Adrenal gland (tissue), 9 donors: ENCODE measurements at regions not wholly inside any gene's neighbourhood (a gene's known extent, or its start where the extent isn't known, plus 50 kb on each side); places are given as distances from the start of the nearest gene placed in this dataset.
"Not testable (repeated sequence)": the region's sequence is repeated elsewhere in the genome, so short reads cannot be mapped to it uniquely, and the experiment has no call there.

Experiments used
- DNase-seq, 7 donors: peaks; one replicate each; pipeline ENCODE4 v3.0.0-alpha.2; 2019 to 2020
- H3K27ac ChIP-seq, 5 donors: fragments of 200-600 bp; sonication (generic) in 4 of 5; 1 replicate in 3 of 5; 2 replicates in 2 of 5; pipeline versions ENCODE4 v1.5.1 to v1.8.0; 2016 to 2020; ENCODE audit warnings: mild to moderate bottlenecking in 1 of 5
- H3K27me3 ChIP-seq: fragments of 200-600 bp; 2 replicates; pipeline ENCODE4 v1.8.0; 2021
- H3K36me3 ChIP-seq, 2 donors: fragments of 200-600 bp; replicated peaks in 1 of 2; 1 replicate in 1 of 2; 2 replicates in 1 of 2; pipeline versions ENCODE4 v1.5.1 to v1.8.0; 2018 to 2022
- H3K4me1 ChIP-seq, 2 donors: fragments of 200-600 bp; replicated peaks in 1 of 2; 1 replicate in 1 of 2; 2 replicates in 1 of 2; pipeline versions ENCODE4 v1.5.1 to v1.8.0; 2018 to 2021
- H3K4me3 ChIP-seq, 4 donors: fragments of 200-600 bp; sonication (generic) in 3 of 4; one replicate each; pipeline ENCODE4 v1.5.1; 2016 to 2018
- H3K9me3 ChIP-seq, 3 donors: fragments of 200-600 bp; sonication (generic) in 1 of 3; replicated peaks in 1 of 3; 1 replicate in 2 of 3; 2 replicates in 1 of 3; pipeline versions ENCODE4 v1.5.1 to v1.8.0; 2016 to 2021
- POLR2A ChIP-seq, 2 donors: fragments of 450-650 bp; IDR thresholded peaks; one replicate each; pipeline ENCODE4 v1.6.1; 2017; ENCODE audit warnings: antibody characterized with exemption in 2 of 2, mild to moderate bottlenecking in 2 of 2, moderate library complexity in 1 of 2
- WGBS, 4 donors: extraction: QIAGEN DNeasy Blood & Tissue Kit in 2 of 4; methylation state at CpG; one replicate each; pipeline versions ENCODE4 v1.1.5 to v1.1.7; 2013 to 2017; 5-methylcytosine and 5-hydroxymethylcytosine counted together
- intact Hi-C, 2 donors: fragments of 100-400 bp; cut with DNase I; formaldehyde crosslinking; loops; one replicate each; pipeline versions ENCODE4 v1.14.1 to v1.15.0; 2022 to 2023
- TF ChIP-seq, protein P1 (sequence below), 6 experiments: fragments of 450-650 bp in 4 of 6; fragments of 200-600 bp in 2 of 6; sonication (generic) in 1 of 6; IDR thresholded peaks; 1 replicate in 5 of 6; 2 replicates in 1 of 6; pipeline versions ENCODE4 v1.5.1 to v1.8.0; 2016 to 2021; ENCODE audit warnings: antibody characterized with exemption in 6 of 6, mild to moderate bottlenecking in 2 of 6, moderate library complexity in 1 of 6
- donor health status: healthy with polysubstance abuse.
- donor health status: Bipolar disorder and iron deficiency.
- donor health status: DM: yes; HTN: yes; CAD: no.
- donor health status: DM: no; HTN: no; CAD: no.
- donor health status: DM: no; HTN: no; CAD: no.

DNA sequence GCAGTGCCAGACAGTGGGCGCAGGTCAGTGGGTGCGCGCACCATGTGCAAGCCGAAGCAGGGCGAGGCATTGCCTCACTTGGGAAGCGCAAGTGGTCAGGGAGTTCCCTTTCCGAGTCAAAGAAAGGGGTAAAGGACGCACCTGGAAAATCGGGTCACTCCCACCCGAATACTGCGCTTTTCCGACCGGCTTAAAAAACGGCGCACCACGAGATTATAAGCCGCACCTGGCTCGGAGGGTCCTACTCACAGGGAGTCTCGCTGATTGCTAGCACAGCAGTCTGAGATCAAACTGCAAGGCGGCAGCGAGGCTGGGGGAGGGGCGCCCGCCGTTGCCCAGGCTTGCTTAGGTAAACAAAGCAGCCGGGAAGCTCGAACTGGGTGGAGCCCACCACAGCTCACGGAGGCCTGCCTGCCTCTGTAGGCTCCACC, 77.9 kb downstream of the NR4A2 start:
- intact Hi-C loops, H3K27ac ChIP-seq, H3K27me3 ChIP-seq, DNase-seq, H3K4me3 ChIP-seq, H3K4me1 ChIP-seq, H3K9me3 ChIP-seq, H3K36me3 ChIP-seq: not testable (repeated sequence)
- 50 to 84% (median 71%) methylated on average over 21 to 27 of the region's 27 CpGs for WGBS, 4 donors

DNA sequence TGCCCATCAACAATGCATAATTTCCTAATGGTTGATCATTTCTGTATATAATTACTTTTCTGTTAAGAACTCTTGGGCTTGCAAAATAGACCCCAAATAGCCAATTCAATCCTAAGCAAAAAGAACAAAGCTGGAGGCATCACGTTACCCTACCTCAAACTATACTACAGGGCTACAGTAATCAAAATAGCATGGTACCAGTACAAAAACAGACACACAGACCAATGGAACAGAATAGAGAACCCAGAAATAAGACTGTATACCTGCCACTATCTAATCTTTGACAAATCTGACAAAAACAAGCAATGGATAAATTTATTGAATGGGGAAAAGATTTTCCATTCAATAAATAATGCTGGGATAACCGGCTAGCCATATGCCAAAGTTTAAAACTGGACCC, 78.8 kb downstream of the NR4A2 start:
- H3K27ac ChIP-seq = no peak overlapping the region
- 76 to 87% (median 79%) methylated on average over 2 of the region's 2 CpGs for WGBS, 4 donors
- TF ChIP-seq POLR2A (IDR thresholded peaks at IDR 0.05) = no peak
- TF ChIP-seq, protein P1, sequence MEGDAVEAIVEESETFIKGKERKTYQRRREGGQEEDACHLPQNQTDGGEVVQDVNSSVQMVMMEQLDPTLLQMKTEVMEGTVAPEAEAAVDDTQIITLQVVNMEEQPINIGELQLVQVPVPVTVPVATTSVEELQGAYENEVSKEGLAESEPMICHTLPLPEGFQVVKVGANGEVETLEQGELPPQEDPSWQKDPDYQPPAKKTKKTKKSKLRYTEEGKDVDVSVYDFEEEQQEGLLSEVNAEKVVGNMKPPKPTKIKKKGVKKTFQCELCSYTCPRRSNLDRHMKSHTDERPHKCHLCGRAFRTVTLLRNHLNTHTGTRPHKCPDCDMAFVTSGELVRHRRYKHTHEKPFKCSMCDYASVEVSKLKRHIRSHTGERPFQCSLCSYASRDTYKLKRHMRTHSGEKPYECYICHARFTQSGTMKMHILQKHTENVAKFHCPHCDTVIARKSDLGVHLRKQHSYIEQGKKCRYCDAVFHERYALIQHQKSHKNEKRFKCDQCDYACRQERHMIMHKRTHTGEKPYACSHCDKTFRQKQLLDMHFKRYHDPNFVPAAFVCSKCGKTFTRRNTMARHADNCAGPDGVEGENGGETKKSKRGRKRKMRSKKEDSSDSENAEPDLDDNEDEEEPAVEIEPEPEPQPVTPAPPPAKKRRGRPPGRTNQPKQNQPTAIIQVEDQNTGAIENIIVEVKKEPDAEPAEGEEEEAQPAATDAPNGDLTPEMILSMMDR (IDR thresholded peaks at IDR 0.05) = no peak
- no peaks in the 10 kb centered on the region for H3K27me3 ChIP-seq
- H3K4me1 ChIP-seq = no peaks in the 10 kb centered on the region
- H3K4me3 ChIP-seq = no peak overlapping the region
- intact Hi-C loops = no loop called here
- DNase-seq = no peak
- no peaks in the 10 kb centered on the region for H3K9me3 ChIP-seq
- H3K36me3 ChIP-seq = no peaks in the 10 kb centered on the region

DNA sequence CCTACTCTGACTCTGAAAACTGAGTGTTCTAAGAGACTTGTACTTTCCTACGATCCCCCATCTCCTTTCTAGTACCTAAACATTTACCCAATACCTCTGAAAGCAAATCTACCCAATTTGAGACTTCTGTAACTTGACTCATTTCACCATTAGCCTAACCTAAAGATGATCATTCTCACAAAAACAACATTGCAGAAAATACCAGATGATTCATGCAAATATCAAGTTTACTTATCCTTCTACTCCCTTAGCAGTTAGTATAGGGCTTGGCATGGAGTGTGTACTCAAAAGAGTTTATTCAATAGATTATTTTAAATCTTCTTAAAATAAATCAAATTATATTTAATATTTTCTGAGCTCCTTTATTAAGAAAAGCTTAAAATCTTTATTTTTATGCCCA, 89.6 kb downstream of the NR4A2 start:
- Histone ChIP-seq H3K4me1 (no peaks in the 10 kb centered on the region), H3K27ac (no peak overlapping the region), H3K9me3 (no peaks in the 10 kb centered on the region), H3K4me3 (no peak overlapping the region), H3K36me3 (no peaks in the 10 kb centered on the region), H3K27me3 (no peaks in the 10 kb centered on the region)
- intact Hi-C loops = no loop called here
- 57 to 73% (median 67%) methylated on average over 1 of the region's 1 CpG for WGBS, 4 donors
- DNase-seq = no peak
- TF ChIP-seq, protein P1 (IDR thresholded peaks at IDR 0.05) = no peak
- TF ChIP-seq POLR2A (IDR thresholded peaks at IDR 0.05) = no peak

DNA sequence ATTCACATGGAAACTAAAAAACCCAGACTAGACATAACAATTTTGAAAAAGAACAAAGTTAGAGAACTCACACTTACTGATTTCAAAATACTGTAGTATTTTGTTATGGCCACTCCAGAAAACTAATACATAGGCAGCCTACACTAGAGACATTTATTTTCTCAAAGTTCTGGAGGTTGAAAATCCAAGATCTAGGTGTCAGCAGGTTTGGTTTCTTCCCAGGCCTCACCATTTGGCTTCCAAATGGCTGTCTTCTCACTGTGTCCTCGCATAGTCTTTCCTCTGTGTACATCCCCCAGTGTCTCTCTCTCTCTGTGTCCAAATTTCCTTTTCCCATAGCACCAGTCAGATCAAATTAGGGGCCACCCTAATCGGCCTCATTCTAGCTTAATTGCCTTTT, 95.0 kb downstream of the NR4A2 start:
- intact Hi-C loops = no loop called here
- Histone ChIP-seq H3K4me1 (no peaks in the 10 kb centered on the region), H3K36me3 (no peaks in the 10 kb centered on the region), H3K9me3 (no peaks in the 10 kb centered on the region), H3K4me3 (no peak overlapping the region), H3K27ac (no peak overlapping the region), H3K27me3 (no peaks in the 10 kb centered on the region)
- DNase-seq = no peak
- TF ChIP-seq, protein P1 (IDR thresholded peaks at IDR 0.05) = no peak
- no peak for TF ChIP-seq POLR2A (IDR thresholded peaks at IDR 0.05)
- WGBS, 4 donors = 51 to 59% (median 55%) methylated on average over 2 of the region's 2 CpGs

DNA sequence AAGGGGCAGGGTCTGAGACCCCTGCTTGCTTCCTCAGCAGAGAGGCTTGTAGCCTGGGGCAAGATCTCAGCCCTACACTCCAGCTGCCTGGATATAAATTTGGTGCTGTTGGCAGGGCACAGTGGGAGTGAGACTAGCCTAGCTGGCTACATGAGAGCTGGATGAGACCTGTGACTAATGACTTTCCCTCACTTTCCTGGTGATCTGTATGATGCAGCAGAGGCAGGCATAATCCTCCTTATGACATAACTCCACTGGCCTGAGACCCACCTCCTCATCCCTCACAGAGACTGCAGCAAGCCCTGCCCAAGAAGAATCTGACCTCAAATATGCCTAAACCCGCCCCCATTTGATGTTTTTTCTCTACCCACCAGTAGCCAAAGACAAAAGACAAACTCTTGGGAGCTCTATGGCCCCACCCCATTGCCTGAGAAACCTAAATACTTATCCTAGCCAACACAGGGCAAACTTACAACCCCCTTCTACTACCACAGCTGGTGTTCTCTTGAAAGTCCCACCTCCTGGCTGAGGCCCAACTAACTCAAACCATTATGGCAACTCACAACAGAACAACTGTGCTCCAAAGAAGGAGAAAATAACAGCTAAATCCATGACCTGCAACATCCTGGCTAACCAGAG, 102.7 kb downstream of the NR4A2 start:
- Histone ChIP-seq H3K27me3 (no peaks in the 10 kb centered on the region), H3K9me3 (no peaks in the 10 kb centered on the region), H3K4me3 (no peak overlapping the region), H3K4me1 (no peaks in the 10 kb centered on the region), H3K27ac (no peak overlapping the region), H3K36me3 (no peaks in the 10 kb centered on the region)
- TF ChIP-seq, protein P1 (IDR thresholded peaks at IDR 0.05) = no peak
- no peak for TF ChIP-seq POLR2A (IDR thresholded peaks at IDR 0.05)
- WGBS, 4 donors = 50 to 65% (median 55%) methylated on average over 1 of the region's 1 CpG
- intact Hi-C loops = no loop called here
- DNase-seq = no peak

DNA sequence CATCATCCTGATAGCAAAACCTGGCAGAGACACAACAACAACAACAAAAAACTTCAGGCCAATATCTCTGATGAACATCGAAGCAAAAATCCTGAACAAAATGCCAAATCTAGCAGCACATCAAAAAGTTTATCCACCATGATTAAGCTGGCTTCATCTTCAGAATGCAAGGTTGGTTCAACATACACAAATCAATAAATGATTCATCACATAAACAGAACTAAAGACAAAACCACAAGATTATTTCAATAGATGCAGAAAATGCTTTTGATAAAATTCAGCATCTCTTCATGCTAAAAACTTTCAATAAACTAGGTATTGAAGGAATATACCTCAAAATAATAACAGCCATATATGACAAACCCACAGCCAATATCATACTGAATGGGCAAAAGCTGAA, 109.2 kb downstream of the NR4A2 start:
- intact Hi-C loops, H3K9me3 ChIP-seq, H3K27ac ChIP-seq, H3K4me3 ChIP-seq, H3K36me3 ChIP-seq, H3K27me3 ChIP-seq, H3K4me1 ChIP-seq, DNase-seq: not testable (repeated sequence)
- WGBS, 4 donors = 66 to 85% (median 74%) methylated on average over 1 of the region's 1 CpG
